Testis (tissue), 2 donors: ENCODE measurements at regions not wholly inside any gene's neighbourhood (a gene's known extent, or its start where the extent isn't known, plus 50 kb on each side); places are given as distances from the start of the nearest gene placed in this dataset.

ENCODE experiments used
- CTCF ChIP-seq, 3 experiments: fragments of 450-650 bp in 2 of 3; fragments of 200-600 bp in 1 of 3; sonication (generic) in 1 of 3; IDR thresholded peaks; one replicate each; pipeline ENCODE4 v1.5.1; 2016 to 2019; ENCODE audit warnings: antibody characterized with exemption in 3 of 3, mild to moderate bottlenecking in 2 of 3, moderate library complexity in 1 of 3
- POLR2A ChIP-seq: fragments of 450-650 bp; IDR thresholded peaks from one replicate; pipeline ENCODE4 v1.6.1; 2017; ENCODE audit warnings: antibody characterized with exemption, mild to moderate bottlenecking, moderate library complexity

GRCh38 chrX:45554736-45555135 is 354.1 kb upstream of the DIPK2B start:
- no peak for TF ChIP-seq CTCF (IDR thresholded peaks at IDR 0.05)
- TF ChIP-seq POLR2A = no peak
